ENCODE measurements at regions not wholly inside any gene's neighbourhood (a gene's known extent, or its start where the extent isn't known, plus 50 kb on each side); places are given as distances from the start of the nearest gene placed in this dataset.

- no peaks in the 10 kb centered on the region for H4K20me1 ChIP-seq (replicated peaks in 1 of 2; ENCODE audit: control insufficient read depth in 1 of 2, insufficient read depth in 2 of 2, low read length in 2 of 2)
- no peak overlapping the region for H4K91ac ChIP-seq (replicated peaks; ENCODE audit: insufficient read length, low read length)
- no peak overlapping the region for H3K4me2 ChIP-seq (ENCODE audit: insufficient read depth in 1 of 2, low read depth in 2 of 2, low read length in 2 of 2)
- H3K36me3 ChIP-seq (ENCODE audit: control insufficient read depth in 2 of 4, insufficient read depth in 4 of 4, low read length in 3 of 4), result no peaks in the 10 kb centered on the region
- ChIA-PET POLR2A (ENCODE audit: partially characterized antibody) (no interaction called here), CTCF (ENCODE audit: partially characterized antibody) (no interaction called here)
- H2AFZ ChIP-seq (ENCODE audit: low read length), result no peak overlapping the region
- H3K27ac ChIP-seq (ENCODE audit: low read depth, low read length), result no peak overlapping the region
- H3K79me2 ChIP-seq (ENCODE audit: control insufficient read depth in 1 of 2, insufficient read depth in 2 of 2, low read length in 2 of 2), result no peaks in the 10 kb centered on the region
- H3K27me3 ChIP-seq (replicated peaks in 1 of 4; ENCODE audit: control insufficient read depth in 3 of 4, extremely low read depth in 1 of 4, insufficient read depth in 3 of 4, low read length in 3 of 4), result no peaks in the 10 kb centered on the region
- DNase-seq (ENCODE audit: low read depth in 1 of 2, low spot score in 2 of 2), result no peak
- H3K23ac ChIP-seq (ENCODE audit: insufficient read length), result no peak overlapping the region
- H3K79me1 ChIP-seq (ENCODE audit: low read depth, low read length), result no peaks in the 10 kb centered on the region
- H2BK15ac ChIP-seq (ENCODE audit: low read length), result no peak overlapping the region
- no peak overlapping the region for H4K5ac ChIP-seq (ENCODE audit: insufficient read length, low read depth, low read length)
- H3K23me2 ChIP-seq (ENCODE audit: low read depth, low read length), result no peaks in the 10 kb centered on the region
- H3K14ac ChIP-seq (ENCODE audit: insufficient read length), result no peak overlapping the region
- no peak overlapping the region for H3K4ac ChIP-seq (replicated peaks; ENCODE audit: insufficient read length, low read depth, low read length)
- H2BK5ac ChIP-seq (ENCODE audit: low read depth, low read length), result no peak overlapping the region
- no peak overlapping the region for H3K18ac ChIP-seq (ENCODE audit: extremely low read depth, low read length)
- H4K8ac ChIP-seq (ENCODE audit: extremely low read depth, insufficient read depth, low read length), result no peak overlapping the region
- H3K4me3 ChIP-seq (ENCODE audit: extremely low read depth in 1 of 4, insufficient read depth in 2 of 4, low read depth in 3 of 4, low read length in 4 of 4), result no peak overlapping the region
- no peaks in the 10 kb centered on the region for H3K4me1 ChIP-seq (replicated peaks in 1 of 4; ENCODE audit: control insufficient read depth in 3 of 4, insufficient read depth in 4 of 4, low read length in 3 of 4)
- no peak overlapping the region for H2BK120ac ChIP-seq (replicated peaks; ENCODE audit: low read depth, low read length)
- no peak for FAIRE-seq
- H3K9ac ChIP-seq (replicated peaks in 1 of 4; ENCODE audit: extremely low read depth in 1 of 4, low read depth in 3 of 4, low read length in 3 of 4), result no peak overlapping the region
- no peak overlapping the region for H2AK5ac ChIP-seq (ENCODE audit: low read depth, low read length)
- H2BK12ac ChIP-seq (ENCODE audit: low read depth, low read length), result no peak overlapping the region
- H3K56ac ChIP-seq (replicated peaks; ENCODE audit: insufficient read length, low read depth, low read length), result no peak overlapping the region
- H3K9me3 ChIP-seq (ENCODE audit: insufficient read depth in 2 of 2, low read depth in 1 of 2, low read length in 1 of 2), result no peaks in the 10 kb centered on the region
- TF ChIP-seq EP300 (IDR thresholded peaks at IDR 0.05; ENCODE audit: borderline replicate concordance in 1 of 2, low read depth in 2 of 2, low read length in 2 of 2), result no peak
- no peak for TF ChIP-seq NANOG (IDR thresholded peaks at IDR 0.05; ENCODE audit: insufficient read depth, low read depth, low read length, poor library complexity, severe bottlenecking)
- no peak for TF ChIP-seq HDAC2 (IDR thresholded peaks at IDR 0.05; ENCODE audit: borderline replicate concordance in 1 of 2, low read depth in 2 of 2, low read length in 2 of 2)
- TF ChIP-seq TEAD4 (IDR thresholded peaks at IDR 0.05; ENCODE audit: low read depth, low read length), result no peak
- no peak for TF ChIP-seq SAP30 (IDR thresholded peaks at IDR 0.05; ENCODE audit: insufficient read depth, insufficient replicate concordance, low read length)
- TF ChIP-seq SIN3A (conservative IDR thresholded peaks at IDR 0.05 in 1 of 2, IDR thresholded peaks at IDR 0.05 in 1 of 2; ENCODE audit: low read depth in 1 of 2, low read length in 2 of 2), result no peak
- no peak for TF ChIP-seq SIX5 (IDR thresholded peaks at IDR 0.05; ENCODE audit: low read depth, low read length)
- TF ChIP-seq, protein P1, sequence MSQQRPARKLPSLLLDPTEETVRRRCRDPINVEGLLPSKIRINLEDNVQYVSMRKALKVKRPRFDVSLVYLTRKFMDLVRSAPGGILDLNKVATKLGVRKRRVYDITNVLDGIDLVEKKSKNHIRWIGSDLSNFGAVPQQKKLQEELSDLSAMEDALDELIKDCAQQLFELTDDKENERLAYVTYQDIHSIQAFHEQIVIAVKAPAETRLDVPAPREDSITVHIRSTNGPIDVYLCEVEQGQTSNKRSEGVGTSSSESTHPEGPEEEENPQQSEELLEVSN (IDR thresholded peaks at IDR 0.05), result no peak
- no peak for TF ChIP-seq SP4 (IDR thresholded peaks at IDR 0.05; ENCODE audit: low read length)
- no peak for TF ChIP-seq SRF (IDR thresholded peaks at IDR 0.05; ENCODE audit: low read depth, low read length)
- TF ChIP-seq TCF12 (IDR thresholded peaks at IDR 0.05; ENCODE audit: low read depth, low read length), result no peak
- TF ChIP-seq POLR2AphosphoS5 (IDR thresholded peaks at IDR 0.05; ENCODE audit: low read depth, low read length), result no peak
- TF ChIP-seq NRF1 (IDR thresholded peaks at IDR 0.05; ENCODE audit: low read depth, low read length), result no peak
- no peak for TF ChIP-seq BRCA1 (IDR thresholded peaks at IDR 0.05; ENCODE audit: low read depth, low read length)
- H2BK20ac ChIP-seq (ENCODE audit: low read length), result no peak overlapping the region
These were observed 297.1 kb upstream of the FSIP2 start for GRCh38 chr2:185441486-185442005.

Data from H1 (cell line).